ENCODE measurements at regions not wholly inside any gene's neighbourhood (a gene's known extent, or its start where the extent isn't known, plus 50 kb on each side); places are given as distances from the start of the nearest gene placed in this dataset.

DNA sequence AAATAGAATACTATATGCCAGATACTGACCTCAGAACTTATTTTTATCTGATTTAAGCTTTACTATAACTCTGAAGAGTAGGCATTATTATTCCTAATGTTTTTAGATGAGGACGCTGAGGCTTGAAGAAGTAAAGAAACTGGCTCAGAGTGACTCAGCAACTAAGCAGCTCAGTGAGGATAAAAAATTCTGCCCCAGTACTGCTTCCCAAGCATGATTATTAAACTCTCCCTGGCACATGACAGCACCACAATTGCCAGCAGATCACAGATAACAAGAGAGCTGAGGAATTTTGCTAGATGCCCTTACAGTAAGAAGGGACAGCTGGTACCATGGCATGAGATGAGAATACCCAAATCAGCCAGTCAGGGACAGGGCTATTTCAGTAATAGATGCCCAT, 219.4 kb downstream of the NKX6-1 start:
- no peak for DNase-seq (ENCODE audit: low spot score)
- TF ChIP-seq CTCF (IDR thresholded peaks at IDR 0.05; ENCODE audit: extremely low read depth, missing control alignments), result no peak

DNA sequence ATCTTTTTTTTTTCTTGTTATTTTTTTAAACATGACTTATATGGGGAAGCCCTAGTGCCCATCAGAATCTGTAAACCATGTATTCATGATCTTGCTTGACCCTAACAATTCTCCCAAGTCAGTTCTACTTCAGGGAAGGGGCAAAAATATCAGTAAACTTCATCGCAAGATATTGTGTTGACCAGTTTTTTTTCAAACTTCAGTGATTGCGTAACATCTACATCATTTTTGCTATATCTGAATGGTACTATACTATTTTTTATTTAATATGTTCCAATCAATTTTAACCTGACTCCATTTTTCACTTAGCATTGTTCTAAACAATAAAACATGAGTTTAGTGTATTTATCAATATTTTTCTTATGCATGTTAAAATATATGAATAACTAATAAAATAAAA, 221.2 kb downstream of the NKX6-1 start:
- DNase-seq (ENCODE audit: low spot score), result no peak
- no peak for TF ChIP-seq CTCF (IDR thresholded peaks at IDR 0.05; ENCODE audit: extremely low read depth, missing control alignments)

DNA sequence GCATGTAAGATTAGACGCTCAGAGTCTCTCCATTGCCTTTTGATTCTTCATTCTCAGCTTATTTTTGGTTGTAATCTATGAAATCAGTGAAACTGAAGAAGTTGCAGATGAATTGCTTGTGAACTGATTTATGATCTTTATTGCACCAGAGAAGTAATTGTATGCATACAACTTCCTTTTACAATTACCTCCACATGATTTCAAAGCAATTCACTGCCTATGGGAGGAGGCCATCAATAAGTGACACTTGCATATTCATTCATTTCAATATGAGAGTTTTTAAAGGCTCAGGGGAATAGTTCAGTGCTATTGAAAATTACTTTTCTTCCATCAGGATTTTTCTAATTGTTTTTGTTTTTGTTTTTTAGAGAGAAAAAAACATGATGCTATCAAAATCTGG, 222.3 kb downstream of the NKX6-1 start:
- no peak for TF ChIP-seq CTCF (IDR thresholded peaks at IDR 0.05; ENCODE audit: extremely low read depth, missing control alignments)
- no peak for DNase-seq (ENCODE audit: low spot score)

GRCh38 chr4:84269536-84270044, 229.5 kb downstream of the NKX6-1 start:
- no peak for TF ChIP-seq CTCF (IDR thresholded peaks at IDR 0.05; ENCODE audit: extremely low read depth, missing control alignments)

GRCh38 chr4:84264652-84265051, 234.4 kb downstream of the NKX6-1 start:
- TF ChIP-seq CTCF (IDR thresholded peaks at IDR 0.05; ENCODE audit: extremely low read depth, missing control alignments), result no peak
- DNase-seq (ENCODE audit: low spot score), result no peak

More at GRCh38 chr4:84269536-84270044, 229.5 kb downstream of the NKX6-1 start:
- no peak for DNase-seq (ENCODE audit: low spot score)

DNA sequence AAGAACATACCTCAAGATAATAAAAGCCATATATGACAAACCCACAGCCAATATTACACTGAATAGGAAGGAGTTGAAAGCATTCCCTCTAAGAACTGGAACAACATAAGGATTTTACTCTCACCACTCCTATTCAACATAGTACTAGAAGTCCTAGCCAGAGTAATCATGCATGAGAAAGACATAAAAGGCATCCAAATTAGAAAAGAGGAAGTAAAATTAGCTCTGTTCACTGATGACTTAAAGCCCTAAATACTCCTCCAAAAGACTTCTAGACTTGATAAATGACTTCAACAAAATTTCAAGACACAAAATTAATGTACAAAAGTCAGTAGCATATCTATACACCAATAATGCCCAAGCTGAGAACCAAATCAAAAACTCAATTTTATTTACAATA, 235.7 kb downstream of the NKX6-1 start:
- DNase-seq (ENCODE audit: low spot score), result no peak
- TF ChIP-seq CTCF (IDR thresholded peaks at IDR 0.05; ENCODE audit: extremely low read depth, missing control alignments), result no peak

DNA sequence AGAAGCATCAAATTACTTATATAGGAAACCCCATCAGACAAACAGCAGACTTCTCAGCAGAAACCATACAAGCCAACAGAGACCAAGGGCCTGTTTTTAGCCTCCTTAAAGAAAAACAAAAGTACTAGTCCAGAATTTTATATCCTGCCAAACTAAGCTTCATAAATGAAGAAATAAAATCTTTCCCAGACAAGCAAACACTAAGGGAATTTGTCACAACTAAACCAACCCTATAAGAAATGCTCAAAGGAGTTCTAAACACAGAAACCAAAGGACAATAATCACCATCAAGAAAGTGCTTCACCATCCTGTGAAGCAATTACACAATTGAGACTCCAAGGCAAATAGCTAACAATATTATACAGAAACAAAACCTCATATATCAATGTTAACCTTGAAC, 238.6 kb downstream of the NKX6-1 start:
- DNase-seq (ENCODE audit: low spot score), result no peak
- no peak for TF ChIP-seq CTCF (IDR thresholded peaks at IDR 0.05; ENCODE audit: extremely low read depth, missing control alignments)
